Islet precursor cell (in vitro differentiated cells): ENCODE measurements at regions not wholly inside any gene's neighbourhood (a gene's known extent, or its start where the extent isn't known, plus 50 kb on each side); places are given as distances from the start of the nearest gene placed in this dataset.

Source experiments
- DNase-seq: peaks from one replicate; pipeline ENCODE4 v3.0.0-alpha.2; 2018

DNA sequence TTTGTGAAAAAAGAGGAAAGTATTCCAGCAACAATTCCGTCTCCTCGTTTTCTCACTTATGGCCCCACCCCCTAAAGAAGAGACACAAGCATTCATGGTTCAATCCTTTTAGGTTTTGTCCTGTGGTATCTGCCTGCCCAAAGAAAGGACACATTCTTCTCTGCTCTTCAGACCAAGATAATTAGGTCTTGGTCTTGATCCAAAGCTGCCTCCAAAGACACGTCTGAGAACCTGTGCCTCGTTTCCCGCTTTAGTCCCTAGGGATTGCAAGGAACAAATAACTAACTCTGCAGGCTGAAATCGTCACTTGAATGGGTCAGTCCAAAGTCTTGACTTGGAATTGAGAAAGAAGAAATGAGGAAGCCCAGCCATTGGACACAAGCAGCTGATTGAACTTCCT is 202.7 kb upstream of the FAR2 start:
- DNase-seq, result no peak

DNA sequence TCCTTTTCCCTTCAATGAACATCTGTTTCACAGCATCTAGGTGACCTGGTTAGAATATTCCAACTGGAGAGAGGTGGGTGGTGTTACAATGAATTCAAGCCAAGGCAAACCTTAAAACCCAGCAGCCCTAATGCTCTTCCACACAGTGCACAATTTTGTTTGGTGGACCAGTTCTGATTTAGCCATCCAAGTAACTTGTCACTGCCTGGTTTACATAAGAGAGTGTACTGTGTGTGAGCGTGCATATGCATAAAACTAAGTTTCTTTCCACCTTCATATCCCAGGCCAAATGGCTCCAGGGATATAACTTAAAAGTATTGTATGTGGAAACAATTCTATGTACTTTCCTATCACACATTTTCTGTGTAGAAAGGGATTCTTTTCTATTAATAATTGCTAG is 200.4 kb upstream of the FAR2 start:
- no peak for DNase-seq

DNA sequence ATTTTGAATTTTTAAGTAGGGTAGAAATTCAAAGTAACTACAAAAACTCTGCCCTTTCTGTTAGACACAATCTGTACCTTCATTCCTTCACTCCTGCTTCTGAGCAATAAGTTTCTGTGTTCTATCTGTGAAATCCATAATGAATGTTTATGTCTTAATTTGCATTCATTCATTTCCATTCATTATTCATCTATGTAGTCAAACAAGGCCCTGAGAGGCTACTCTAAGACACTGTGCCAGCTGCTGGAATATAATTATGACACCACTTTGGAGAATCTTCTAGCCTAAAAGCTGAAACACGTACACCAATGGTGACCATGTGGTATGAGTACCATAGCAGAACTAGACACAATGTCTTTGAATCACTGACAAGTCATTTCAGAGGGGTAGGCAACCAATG is 199.9 kb upstream of the FAR2 start:
- no peak for DNase-seq

DNA sequence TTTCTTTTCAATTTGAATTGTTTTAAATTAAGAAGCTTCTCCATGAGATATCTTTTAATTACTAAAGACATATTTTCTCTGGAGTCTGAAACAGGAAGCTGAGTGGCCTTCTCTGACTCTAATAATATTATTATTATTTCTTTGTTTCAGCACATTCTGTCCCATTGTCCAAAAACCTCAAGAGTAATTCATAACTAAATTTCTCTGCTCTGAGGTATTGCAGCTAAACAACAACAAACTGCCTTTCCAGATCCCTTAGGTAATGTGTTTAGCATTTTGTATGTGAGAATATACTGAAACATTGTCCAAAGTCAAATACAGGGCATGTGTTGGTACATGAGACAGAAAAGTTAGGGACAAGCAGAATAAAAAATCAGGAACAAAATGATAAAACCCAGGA is 199.0 kb upstream of the FAR2 start:
- no peak for DNase-seq

DNA sequence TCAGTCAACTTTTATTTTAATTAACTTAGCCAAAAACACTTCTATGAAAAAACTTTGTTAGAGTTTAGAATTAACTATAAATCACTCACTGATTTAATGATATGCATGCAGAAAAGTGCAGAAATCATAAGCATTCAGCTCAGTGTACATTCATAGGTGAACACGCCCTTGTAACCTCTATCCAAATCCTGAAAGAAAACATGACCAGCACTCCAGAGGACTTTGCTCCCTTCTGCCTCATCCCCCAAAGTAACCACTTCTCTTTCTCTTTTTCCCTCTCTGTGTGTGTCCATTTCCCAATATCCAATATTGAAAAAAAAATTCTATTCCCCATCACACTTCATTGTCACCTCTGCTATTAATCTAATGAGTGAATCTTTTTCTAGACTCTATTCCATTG is 197.1 kb upstream of the FAR2 start:
- DNase-seq, result no peak

DNA sequence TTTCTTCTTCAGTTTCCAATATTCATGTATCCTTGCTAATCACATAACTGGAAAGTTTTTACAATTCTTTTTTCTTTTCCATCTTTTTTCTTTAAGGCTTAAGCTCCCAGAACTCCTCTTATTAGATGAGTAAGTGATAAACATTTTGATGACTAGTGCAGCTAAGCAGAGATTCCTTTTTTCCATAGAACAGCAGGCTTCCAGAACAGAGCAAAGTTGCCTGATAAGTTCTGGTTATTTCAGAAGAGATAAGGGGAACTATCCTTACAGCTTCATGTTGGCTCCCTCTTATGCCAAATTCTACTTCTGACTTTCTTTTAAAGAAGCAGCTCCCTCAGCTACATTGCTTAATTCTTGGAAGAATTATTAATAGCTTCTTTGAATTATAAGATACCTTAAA is 194.7 kb upstream of the FAR2 start:
- DNase-seq, result no peak

DNA sequence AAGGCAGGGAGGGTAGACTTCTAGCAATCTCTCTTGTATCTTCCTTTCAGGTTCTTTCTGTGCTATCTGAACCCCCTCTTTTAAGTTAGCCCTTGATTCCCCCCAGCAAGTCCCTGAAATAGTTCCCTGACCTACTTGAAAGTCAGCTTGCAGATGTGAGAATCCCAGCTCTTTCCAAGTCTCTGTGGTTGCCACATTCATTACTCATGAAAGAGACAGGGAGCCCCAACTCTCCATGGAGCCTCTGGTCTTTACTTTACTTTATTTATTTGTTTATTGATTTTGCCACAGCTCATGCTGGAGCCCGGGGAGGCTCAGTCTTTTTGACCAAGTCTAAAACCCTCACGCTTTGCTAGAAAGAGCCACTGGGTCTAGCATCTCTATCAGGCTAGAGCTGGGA is 193.6 kb upstream of the FAR2 start:
- no peak for DNase-seq

DNA sequence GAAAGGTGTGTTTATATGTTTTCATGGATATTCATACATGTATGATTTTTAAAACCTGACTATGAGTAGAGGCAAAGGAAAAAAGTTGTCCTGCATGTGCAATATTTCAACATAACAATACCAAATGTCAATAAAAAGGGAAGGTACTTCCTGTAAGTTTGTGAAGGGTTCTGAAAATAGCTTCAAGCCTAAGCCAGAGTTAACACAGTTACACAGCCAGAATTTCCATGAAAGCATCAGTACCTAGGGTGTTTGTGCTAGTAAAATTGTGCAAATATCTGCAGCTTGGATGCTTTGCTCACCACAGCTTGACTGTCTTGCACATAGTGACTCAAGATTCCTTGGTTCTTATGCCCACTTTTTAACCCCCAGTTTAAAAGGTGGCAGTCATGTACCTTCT is 193.1 kb upstream of the FAR2 start:
- DNase-seq, result no peak

DNA sequence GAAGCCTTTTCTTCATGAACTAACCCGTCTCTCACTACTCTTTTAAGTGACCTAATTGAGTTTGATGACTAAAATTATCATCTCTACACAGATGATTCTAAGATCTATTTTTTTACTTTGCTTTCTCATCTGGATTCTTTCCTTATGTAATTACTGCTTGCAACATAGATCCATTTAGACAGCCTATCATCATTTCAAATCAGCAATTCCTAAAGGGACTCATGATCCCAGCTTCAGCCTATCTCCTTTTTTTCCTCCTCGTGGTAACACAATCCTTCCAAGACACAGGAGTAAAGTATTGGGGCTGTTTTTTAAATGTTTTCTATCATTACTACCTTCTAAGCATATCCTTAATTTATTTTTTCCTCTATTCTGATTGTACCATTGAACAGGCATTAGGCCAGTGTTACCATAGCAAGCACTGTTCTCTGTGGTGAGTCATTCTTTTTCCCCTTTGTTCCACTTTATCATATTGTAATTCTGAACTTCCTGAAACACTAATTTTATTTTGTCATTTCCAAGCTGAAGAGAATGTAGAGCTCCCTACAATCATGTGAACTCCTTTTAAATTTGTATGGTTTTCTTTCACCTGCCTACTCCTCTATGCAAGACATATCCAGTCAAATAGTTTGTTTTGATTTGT is 190.4 kb upstream of the FAR2 start:
- DNase-seq, result no peak

DNA sequence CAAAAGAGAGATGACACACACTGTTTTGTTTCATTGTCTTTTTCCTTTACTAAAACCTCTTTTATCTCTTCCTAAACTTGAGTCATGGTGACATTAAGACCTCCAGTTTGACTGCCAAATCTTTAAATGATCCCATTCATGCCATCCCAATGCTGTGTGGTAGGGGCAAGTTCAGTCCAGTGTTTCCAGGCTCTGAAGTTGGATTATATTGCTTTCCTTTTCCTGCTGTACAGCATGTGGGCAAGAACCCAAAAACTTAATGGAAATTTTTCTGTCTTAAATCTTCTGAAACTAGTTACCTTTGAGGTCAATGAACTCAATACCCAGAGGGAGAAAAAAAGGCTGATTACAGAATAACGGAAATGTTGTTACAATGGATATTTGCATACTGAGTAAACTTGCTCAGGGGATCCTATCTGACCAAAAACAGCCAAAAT is 187.1 kb upstream of the FAR2 start:
- DNase-seq, result no peak

DNA sequence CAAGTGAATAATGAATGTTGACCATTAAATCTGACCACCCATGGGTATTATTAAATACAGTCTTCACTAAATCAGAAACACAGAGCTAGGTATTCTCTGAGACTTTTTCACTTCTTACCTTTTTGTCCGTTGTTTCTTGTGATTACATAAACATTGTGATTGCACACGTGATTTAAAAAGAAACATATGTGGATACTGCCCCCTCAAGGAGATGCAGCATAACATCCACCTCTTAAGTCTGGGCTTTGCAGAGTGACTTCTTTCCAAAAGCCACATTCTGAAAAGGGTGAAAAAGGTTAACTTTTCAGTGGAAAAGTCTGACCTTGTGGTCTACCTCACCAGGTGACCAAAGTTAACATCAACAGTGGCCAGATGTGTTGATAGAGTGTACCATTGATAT is 185.5 kb upstream of the FAR2 start:
- DNase-seq, result no peak

DNA sequence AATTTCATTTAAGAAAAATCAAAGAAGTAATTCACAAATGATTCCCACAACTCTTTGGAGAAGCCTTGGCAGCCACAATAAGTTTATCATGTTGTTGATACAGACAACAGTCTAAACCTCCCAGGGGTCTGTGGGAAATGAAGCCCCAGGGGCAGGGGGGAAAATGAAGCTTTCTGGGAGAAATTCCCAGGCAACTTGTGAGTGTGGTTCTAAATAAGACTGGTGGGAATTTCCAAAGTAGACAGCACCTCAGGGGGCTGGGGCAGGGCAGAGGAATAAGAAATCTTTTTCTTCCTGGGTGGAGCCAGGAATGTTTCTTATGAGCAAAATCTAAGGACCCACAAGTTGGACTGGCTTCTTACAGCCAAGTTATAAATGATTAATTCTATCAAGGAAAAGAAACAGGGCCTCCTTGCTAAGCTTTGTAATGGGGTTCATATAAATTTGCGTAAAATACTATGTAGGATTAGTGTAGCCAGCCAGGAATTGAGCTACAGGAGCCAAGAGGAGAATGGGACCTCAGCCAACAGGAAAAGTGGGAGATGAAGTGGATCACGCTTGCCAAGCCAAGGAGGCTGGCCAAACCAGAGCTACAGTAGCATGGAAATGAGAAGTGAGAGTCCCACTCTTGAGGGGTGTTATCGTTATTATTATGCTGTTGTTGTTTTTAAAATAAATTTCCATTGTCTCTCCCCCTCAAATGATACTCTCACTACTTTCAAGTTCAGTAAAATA is 182.9 kb upstream of the FAR2 start:
- DNase-seq, result no peak

DNA sequence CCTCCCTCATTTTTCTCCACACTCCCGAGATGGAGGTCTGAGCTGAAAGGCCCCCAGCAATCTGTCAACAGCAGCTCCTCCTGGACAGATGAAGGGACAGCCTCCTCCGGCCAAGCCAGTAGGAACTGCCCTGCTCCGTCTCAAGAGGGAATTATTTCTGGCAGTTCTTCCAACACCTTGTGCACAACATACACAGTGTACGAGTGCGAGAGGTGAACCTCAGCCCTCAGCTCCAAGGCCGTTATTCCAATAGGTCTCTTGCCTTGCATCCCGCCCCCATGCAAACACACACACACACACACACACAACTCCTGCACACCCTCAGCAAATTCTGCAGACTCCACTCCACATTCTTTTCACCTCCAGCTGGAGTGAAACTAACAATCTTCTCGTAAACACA is 181.7 kb upstream of the FAR2 start:
- DNase-seq, result no peak

DNA sequence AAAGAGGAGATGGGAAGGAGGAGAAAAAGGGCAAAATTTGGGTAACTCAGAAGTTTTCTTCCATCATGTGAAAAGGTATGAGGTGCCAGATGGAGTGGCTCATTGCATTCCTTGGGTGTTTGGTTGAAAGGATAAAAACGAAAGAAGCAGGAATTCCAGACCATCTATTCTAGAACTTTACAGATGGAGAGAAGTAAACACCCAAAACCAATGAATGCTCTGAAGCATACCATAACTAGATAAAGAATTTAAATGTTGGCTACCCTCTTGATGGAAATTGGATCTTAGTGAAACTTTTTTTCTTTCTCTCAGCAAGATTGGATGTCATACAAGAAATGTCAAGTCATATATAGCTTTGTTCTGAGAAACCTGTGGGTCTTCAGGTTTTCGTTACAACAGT is 175.6 kb upstream of the FAR2 start:
- no peak for DNase-seq

DNA sequence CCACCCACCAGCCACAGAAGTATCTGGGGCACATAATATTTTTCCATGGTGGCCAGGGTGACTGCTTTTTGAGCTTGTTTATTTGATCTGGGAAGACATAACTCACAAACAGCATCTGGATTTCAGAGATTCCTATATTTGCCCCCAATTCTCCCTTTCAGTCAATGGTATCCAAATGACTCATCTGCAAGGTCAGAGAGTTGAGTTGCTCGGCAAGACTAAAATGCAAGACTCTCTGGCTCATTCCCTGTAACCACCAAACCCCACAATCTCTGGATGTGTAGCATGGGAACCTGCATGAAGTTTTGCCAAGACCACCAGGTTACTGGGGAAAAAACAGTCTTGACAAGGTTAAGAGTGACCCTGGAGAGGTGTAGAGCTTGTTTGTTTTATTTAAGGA is 174.9 kb upstream of the FAR2 start:
- DNase-seq, result no peak

DNA sequence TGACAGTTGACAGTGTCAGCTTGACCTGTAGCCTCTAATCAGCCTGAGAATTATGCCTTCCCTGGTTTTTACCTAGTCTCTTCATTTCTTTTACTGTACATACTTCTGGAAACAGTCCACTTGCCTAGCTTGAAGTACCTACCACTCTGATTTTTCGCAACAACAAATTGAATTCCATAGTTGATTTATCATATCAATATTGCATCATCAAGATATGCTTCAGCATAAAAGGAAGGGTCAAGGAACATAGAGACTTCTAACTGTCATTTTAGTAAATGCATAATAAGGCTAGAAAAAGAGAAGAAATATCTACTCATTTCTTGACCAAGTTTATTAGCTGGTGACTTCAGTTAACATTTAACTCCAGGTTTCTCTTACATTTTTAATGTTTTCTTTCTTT is 174.2 kb upstream of the FAR2 start:
- DNase-seq, result no peak

DNA sequence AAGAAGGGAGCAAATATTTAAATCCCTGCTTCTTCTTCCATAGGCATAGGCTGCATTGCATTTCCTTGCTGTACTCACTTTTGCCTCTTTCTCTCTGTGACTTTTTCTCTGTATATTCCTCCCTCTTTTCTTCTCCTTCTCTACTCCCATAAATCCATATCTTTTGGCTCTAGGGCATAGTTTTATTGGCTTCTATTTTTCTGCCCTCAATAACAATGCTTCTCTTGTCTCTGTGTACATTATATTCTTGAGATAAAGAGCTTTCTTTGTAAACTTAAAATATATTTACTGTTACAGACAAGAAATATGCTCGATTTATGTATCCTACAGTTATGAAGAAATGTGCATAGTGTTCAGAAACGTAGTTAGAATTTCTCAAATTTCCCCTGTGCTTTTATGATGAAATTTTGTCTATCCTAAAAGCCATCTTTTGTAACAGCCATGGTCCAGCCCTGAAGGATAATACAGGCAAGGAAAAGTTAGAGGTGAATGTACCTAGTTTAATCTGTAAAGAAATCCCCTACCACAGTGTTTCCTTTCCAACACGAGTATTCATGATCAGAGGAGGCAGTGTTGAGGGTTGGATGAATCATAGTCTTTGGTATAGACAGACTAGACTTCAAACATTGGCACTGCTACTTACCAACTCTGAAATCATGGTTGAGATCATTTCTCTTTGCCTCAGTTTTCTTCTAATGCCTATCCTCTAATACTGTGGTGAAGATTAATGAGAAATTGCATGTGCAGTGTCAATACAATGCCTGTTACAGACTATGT is 173.3 kb upstream of the FAR2 start:
- DNase-seq, result no peak

DNA sequence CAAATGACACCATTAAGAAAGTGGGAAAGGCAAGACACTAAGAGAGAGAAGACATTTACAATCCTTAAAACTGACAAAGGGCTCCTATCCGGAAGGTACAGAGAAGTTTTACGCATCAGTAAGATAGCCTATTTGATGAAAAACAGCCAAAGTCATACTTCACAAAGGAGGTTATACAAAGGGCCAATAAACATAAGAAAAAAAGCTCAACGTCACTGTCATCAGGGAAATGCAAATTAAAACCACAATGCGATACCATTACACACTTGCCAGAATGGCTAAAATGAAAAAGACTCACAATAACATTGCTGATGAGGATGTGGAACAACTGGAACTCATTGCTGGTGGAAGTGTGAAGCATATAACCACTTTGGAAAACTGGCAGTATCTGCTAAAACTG is 168.6 kb upstream of the FAR2 start:
- DNase-seq, result no peak

DNA sequence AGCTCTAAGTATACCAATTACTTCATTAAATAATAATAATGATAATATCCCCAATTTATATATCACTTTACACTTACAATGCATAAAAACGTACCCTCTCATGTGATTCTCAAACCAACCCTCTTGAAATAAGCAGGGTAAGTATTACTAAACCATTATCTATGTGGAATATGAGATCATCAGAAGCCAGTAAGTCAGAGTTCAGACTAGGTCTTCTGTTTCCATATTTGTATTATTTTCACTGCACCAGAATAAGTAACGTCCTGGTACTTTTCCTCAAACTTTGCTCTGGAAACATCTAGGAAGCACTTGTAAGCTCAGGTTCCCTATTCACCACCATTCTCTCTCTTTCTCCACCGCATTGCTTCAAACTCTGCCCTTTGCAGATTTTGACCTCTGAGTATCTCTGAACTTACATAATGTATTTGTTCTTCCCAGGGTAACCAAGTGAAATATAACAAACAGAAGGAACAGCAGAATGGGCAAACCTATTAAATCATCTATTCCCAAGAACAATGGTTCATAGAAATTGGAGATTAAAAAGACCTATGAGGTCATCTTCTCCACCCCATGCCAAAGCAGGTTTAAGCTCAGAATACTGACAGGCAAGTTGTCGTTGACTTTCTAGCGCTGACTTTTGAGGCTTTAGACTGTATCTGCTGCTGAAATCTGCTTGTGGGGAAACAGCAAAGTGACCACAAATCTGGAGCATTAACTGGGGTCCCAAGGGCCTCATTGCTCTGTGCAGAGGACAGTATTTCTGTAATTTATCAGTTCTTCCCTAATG is 161.3 kb upstream of the FAR2 start:
- no peak for DNase-seq

DNA sequence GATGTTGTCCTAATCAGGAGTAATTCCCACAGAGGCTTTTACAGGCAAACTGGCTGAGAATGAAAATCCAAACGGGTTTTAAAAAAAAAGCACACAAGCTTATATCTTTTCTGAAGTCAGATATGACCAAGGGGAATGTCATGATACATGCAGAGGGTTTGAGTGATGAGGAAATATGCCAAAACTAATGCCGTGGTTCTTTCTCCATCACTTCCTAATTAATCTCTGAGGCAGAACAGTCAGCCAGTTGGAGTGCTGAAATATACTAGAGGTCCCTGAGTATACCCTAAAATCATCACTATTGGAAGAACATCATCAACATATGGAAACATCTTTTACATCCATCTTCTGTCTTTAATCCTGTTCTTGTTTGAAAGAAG is 160.8 kb upstream of the FAR2 start:
- DNase-seq, result no peak

DNA sequence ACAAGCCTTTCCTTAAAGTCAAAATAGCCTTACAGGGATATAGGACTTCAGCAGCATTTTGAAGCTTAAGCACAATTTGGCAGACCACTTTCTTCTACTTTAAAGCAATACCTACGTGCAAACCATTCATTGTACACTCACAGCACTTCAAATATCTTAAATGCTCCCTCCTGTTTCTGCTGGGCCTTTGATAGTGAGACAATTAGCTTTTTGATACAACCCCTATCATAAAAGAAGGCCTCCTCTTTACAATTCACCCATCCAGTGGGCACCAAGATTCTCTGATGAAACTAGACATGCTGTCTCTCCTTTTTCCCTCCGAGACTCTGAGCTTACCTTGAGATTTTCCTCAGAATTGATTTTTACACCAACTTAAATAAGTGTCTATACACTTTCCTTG is 157.5 kb upstream of the FAR2 start:
- DNase-seq, result no peak

DNA sequence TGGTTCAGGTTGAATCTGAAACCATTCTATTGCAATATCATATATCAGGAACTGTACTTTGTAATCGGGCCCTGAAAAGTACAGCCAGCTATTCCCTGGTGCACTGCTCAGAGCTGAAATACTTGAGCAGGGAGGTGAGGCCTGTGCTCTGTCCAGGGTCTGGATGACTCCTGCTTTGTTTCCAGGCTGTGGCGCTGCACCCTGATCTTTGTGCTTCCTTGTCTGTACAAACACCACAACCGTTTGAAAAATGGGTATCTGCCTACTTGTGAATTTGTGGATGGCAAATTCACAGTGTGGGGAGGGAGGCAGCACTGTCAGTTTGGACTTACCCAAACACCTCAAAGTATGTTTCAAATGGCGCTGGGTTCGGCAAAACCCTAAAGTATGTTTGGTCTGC is 155.4 kb upstream of the FAR2 start:
- peak; percentile 58 for DNase-seq

DNA sequence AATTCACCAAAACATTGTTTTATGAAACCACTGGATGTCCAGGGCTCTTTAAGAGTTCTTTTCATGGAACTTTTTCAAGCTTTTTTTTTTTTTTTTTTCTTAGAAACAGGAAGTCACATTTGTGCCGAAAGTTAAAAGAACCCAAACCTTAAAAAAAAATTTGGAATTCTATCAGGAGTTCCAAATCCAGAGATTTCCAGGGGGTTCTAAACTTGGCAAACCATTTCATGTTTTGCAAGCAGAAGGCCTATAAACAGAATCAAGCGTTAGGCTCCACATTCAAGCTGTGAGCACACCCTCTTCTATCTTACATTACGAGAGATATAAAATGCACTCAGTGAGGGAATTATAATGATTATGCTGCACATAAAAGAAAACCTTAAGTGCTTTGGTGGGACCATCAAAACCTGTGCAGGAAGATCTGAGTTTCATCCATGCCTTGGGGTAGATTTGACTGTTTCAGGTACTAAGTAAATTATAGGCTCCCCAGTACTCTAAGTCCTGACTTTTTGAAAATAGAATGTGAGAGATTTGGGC is 154.8 kb upstream of the FAR2 start:
- DNase-seq, result no peak
